Common myeloid progenitor, CD34-positive (primary cell): ENCODE measurements at regions not wholly inside any gene's neighbourhood (a gene's known extent, or its start where the extent isn't known, plus 50 kb on each side); places are given as distances from the start of the nearest gene placed in this dataset.

ENCODE experiments used
- CTCF ChIA-PET: fragments of 350-600 bp; sonication (Branson Sonifier 250); formaldehyde crosslinking; loops from one replicate; lab custom pipeline; 2021; ENCODE audit warnings: antibody characterized with exemption; lab: Charles Lee
- POLR2A ChIA-PET: fragments of 350-600 bp; sonication (Branson Sonifier 250); formaldehyde crosslinking; loops from one replicate; lab custom pipeline; 2021; ENCODE audit warnings: antibody characterized with exemption; lab: Charles Lee
- DNase-seq, 3 donors: peaks; one replicate each; pipeline versions ENCODE4 v3.0.0 to v3.0.0-alpha.2; 2013
- H3K27ac ChIP-seq, 2 experiments: 1 replicate in 1 of 2; 2 replicates in 1 of 2; pipeline ENCODE4 v1.7.0; 2013; ENCODE audit warnings: inconsistent platforms in 2 of 2, low read length in 2 of 2, mild to moderate bottlenecking in 2 of 2, low read depth in 1 of 2, moderate library complexity in 1 of 2; ENCODE audit not compliant: severe bottlenecking in 2 of 2, insufficient read depth in 1 of 2, poor library complexity in 1 of 2
- H3K27me3 ChIP-seq, 5 experiments: replicated peaks in 2 of 5; 1 replicate in 3 of 5; 2 replicates in 2 of 5; pipeline versions ENCODE4 v1.6.1 to v1.7.0; 2013; ENCODE audit warnings: low read length in 4 of 5, mild to moderate bottlenecking in 2 of 5, moderate library complexity in 2 of 5, inconsistent platforms in 1 of 5; ENCODE audit not compliant: insufficient read depth in 5 of 5, control insufficient read depth in 4 of 5
- H3K36me3 ChIP-seq, 4 experiments: 1 replicate in 2 of 4; 2 replicates in 2 of 4; pipeline versions ENCODE4 v1.6.1 to v1.7.0; 2013; ENCODE audit warnings: low read length in 3 of 4, control low read depth in 1 of 4, mild to moderate bottlenecking in 1 of 4; ENCODE audit not compliant: control insufficient read depth in 4 of 4, insufficient read depth in 4 of 4
- H3K4me1 ChIP-seq, 4 experiments: 1 replicate in 3 of 4; 2 replicates in 1 of 4; pipeline versions ENCODE4 v1.6.1 to v1.7.1; 2013; ENCODE audit warnings: low read length in 3 of 4, mild to moderate bottlenecking in 3 of 4, control low read depth in 1 of 4, inconsistent platforms in 1 of 4, moderate library complexity in 1 of 4; ENCODE audit not compliant: control insufficient read depth in 4 of 4, insufficient read depth in 4 of 4; ENCODE audit errors: control extremely low read depth in 1 of 4
- H3K4me3 ChIP-seq, 7 experiments: 1 replicate in 4 of 7; 2 replicates in 3 of 7; pipeline versions ENCODE4 v1.5.1 to v1.7.0; 2013; ENCODE audit warnings: mild to moderate bottlenecking in 7 of 7, low read length in 6 of 7, moderate library complexity in 6 of 7, inconsistent platforms in 2 of 7, low read depth in 2 of 7, control low read depth in 1 of 7; ENCODE audit not compliant: insufficient read depth in 4 of 7, control insufficient read depth in 1 of 7; ENCODE audit errors: extremely low read depth in 1 of 7
- H3K9me3 ChIP-seq, 5 experiments: 1 replicate in 4 of 5; 2 replicates in 1 of 5; pipeline versions ENCODE4 v1.6.1 to v1.7.1; 2013; ENCODE audit warnings: low read length in 4 of 5, mild to moderate bottlenecking in 2 of 5, inconsistent platforms in 1 of 5, low read depth in 1 of 5, moderate library complexity in 1 of 5; ENCODE audit not compliant: control insufficient read depth in 4 of 5, insufficient read depth in 2 of 5; ENCODE audit errors: control extremely low read depth in 1 of 5
- WGBS: methylation state at CpG from one replicate; pipeline ENCODE4 v1.1.5; 2013; ENCODE audit not compliant: insufficient coverage; 5-methylcytosine and 5-hydroxymethylcytosine counted together

- DNase-seq, result no peak
- POLR2A ChIA-PET, result interaction anchor here (0.6 kb wide), 1 partner anchor 191 kb away, joined by 4 read pairs; no protein-coding TSS in a partner anchor
- 80% methylated on average over 1 of the region's 3 CpGs for WGBS
- Histone ChIP-seq H3K27ac (no peak overlapping the region), H3K4me1 (no peaks in the 10 kb centered on the region), H3K9me3 (no peaks in the 10 kb centered on the region), H3K4me3 (no peak overlapping the region), H3K36me3 (no peaks in the 10 kb centered on the region), H3K27me3 (no peaks in the 10 kb centered on the region)
- CTCF ChIA-PET, result no interaction called here
Observed at GRCh38 chr13:87057807-87058520, 613.2 kb upstream of the SLITRK5 start.

GRCh38 chr13:87058786-87059329 is 612.3 kb upstream of the SLITRK5 start:
- 33% methylated on average over 1 of the region's 5 CpGs for WGBS
- no peak overlapping the region for H3K4me3 ChIP-seq
- H3K4me1 ChIP-seq, result no peaks in the 10 kb centered on the region
- DNase-seq, result no peak
- POLR2A ChIA-PET, result no interaction called here
- H3K27ac ChIP-seq, result no peak overlapping the region
- H3K9me3 ChIP-seq, result no peaks in the 10 kb centered on the region
- no peaks in the 10 kb centered on the region for H3K36me3 ChIP-seq
- CTCF ChIA-PET, result no interaction called here
- H3K27me3 ChIP-seq, result no peaks in the 10 kb centered on the region

GRCh38 chr13:87078947-87079795 is 592.0 kb upstream of the SLITRK5 start:
- peaks cover 0 to 4% (median 0%) of the 10 kb centered on the region in 5 experiments for H3K9me3 ChIP-seq
- 99% methylated on average over 34 of the region's 34 CpGs for WGBS
- H3K4me3 ChIP-seq, result no peak overlapping the region
- H3K4me1 ChIP-seq, result no peaks in the 10 kb centered on the region
- no peak overlapping the region for H3K27ac ChIP-seq
- CTCF ChIA-PET, result no interaction called here
- no peaks in the 10 kb centered on the region for H3K27me3 ChIP-seq
- no peaks in the 10 kb centered on the region for H3K36me3 ChIP-seq
- POLR2A ChIA-PET, result no interaction called here
- no peak for DNase-seq

GRCh38 chr13:87080100-87080779 is 590.9 kb upstream of the SLITRK5 start:
- no peaks in the 10 kb centered on the region for H3K36me3 ChIP-seq
- H3K9me3 ChIP-seq, result peaks cover 0 to 4% (median 1%) of the 10 kb centered on the region in 5 experiments
- H3K27me3 ChIP-seq, result no peaks in the 10 kb centered on the region
- no peak for DNase-seq
- ChIA-PET POLR2A (no interaction called here), CTCF (no interaction called here)
- no peaks in the 10 kb centered on the region for H3K4me1 ChIP-seq
- H3K4me3 ChIP-seq, result no peak overlapping the region
- WGBS, result 98% methylated on average over 21 of the region's 27 CpGs
- H3K27ac ChIP-seq, result no peak overlapping the region

GRCh38 chr13:87084192-87084591 is 587.0 kb upstream of the SLITRK5 start:
- Histone ChIP-seq H3K27me3 (no peaks in the 10 kb centered on the region), H3K4me3 (no peak overlapping the region), H3K36me3 (no peaks in the 10 kb centered on the region), H3K9me3 (peaks cover 0 to 4% (median 1%) of the 10 kb centered on the region in 5 experiments), H3K27ac (no peak overlapping the region), H3K4me1 (no peaks in the 10 kb centered on the region)
- ChIA-PET CTCF (interaction anchor here (0.8 kb wide), 1 partner anchor 190 kb away, joined by 3 read pairs; no protein-coding TSS in a partner anchor), POLR2A (no interaction called here)
- whole genome bisulfite sequencing, result 100% methylated on average over 3 of the region's 5 CpGs
- no peak for DNase-seq

GRCh38 chr13:87087741-87088140 is 583.4 kb upstream of the SLITRK5 start:
- H3K27ac ChIP-seq, result no peak overlapping the region
- H3K9me3 ChIP-seq, result peaks cover 0 to 3% (median 1%) of the 10 kb centered on the region in 5 experiments
- ChIA-PET POLR2A (no interaction called here), CTCF (no interaction called here)
- H3K4me1 ChIP-seq, result no peaks in the 10 kb centered on the region
- no peaks in the 10 kb centered on the region for H3K36me3 ChIP-seq
- no peak for DNase-seq
- H3K4me3 ChIP-seq, result no peak overlapping the region
- WGBS, result 100% methylated on average over 1 of the region's 2 CpGs
- H3K27me3 ChIP-seq, result no peaks in the 10 kb centered on the region
